Endothelial cell (in vitro differentiated cells): ENCODE measurements at regions not wholly inside any gene's neighbourhood (a gene's known extent, or its start where the extent isn't known, plus 50 kb on each side); places are given as distances from the start of the nearest gene placed in this dataset.

Experiments
- DNase-seq: peaks from one replicate; pipeline ENCODE4 v3.0.0; 2021; ENCODE audit warnings: low spot score
- H3K27ac Mint-ChIP-seq: one replicate; pipeline ENCODE4 v1.8.0; 2021; ENCODE audit warnings: mixed read lengths, inconsistent platforms; ENCODE audit not compliant: unreplicated experiment
- H3K27me3 Mint-ChIP-seq: one replicate; pipeline ENCODE4 v1.8.0; 2021; ENCODE audit warnings: mild to moderate bottlenecking, moderate library complexity, mixed read lengths, inconsistent platforms; ENCODE audit not compliant: unreplicated experiment
- H3K36me3 Mint-ChIP-seq: one replicate; pipeline ENCODE4 v1.8.0; 2021; ENCODE audit warnings: mild to moderate bottlenecking, low read depth, mixed read lengths, inconsistent platforms; ENCODE audit not compliant: unreplicated experiment
- H3K4me1 Mint-ChIP-seq: one replicate; pipeline ENCODE4 v1.8.0; 2021; ENCODE audit warnings: mild to moderate bottlenecking, mixed read lengths, inconsistent platforms; ENCODE audit not compliant: unreplicated experiment
- H3K4me3 Mint-ChIP-seq: one replicate; pipeline ENCODE4 v1.8.0; 2021; ENCODE audit warnings: mild to moderate bottlenecking, mixed read lengths, inconsistent platforms; ENCODE audit not compliant: unreplicated experiment
- H3K9me3 Mint-ChIP-seq: one replicate; pipeline ENCODE4 v1.8.0; 2021; ENCODE audit warnings: mixed read lengths, inconsistent platforms; ENCODE audit not compliant: unreplicated experiment
- CTCF ChIP-seq: fragments of 200-600 bp; sonication (generic); IDR thresholded peaks from one replicate; pipeline ENCODE4 v1.5.0; 2021; ENCODE audit warnings: antibody characterized with exemption; ENCODE audit not compliant: unreplicated experiment

GRCh38 chr16:59864981-59865666 is 1131.0 kb upstream of the GOT2 start:
- H3K36me3 Mint-ChIP-seq: no peaks in the 10 kb centered on the region
- DNase-seq: no peak
- no peak overlapping the region for H3K4me3 Mint-ChIP-seq

GRCh38 chr16:59859676-59860402 is 1125.7 kb upstream of the GOT2 start:
- Mint-ChIP-seq H3K4me1 (no peaks in the 10 kb centered on the region), H3K27ac (no peak overlapping the region), H3K4me3 (no peak overlapping the region), H3K36me3 (no peaks in the 10 kb centered on the region), H3K27me3 (no peaks in the 10 kb centered on the region), H3K9me3 (no peaks in the 10 kb centered on the region)
- DNase-seq: no peak
- TF ChIP-seq CTCF: no peak

More at GRCh38 chr16:59864981-59865666, 1131.0 kb upstream of the GOT2 start:
- no peaks in the 10 kb centered on the region for H3K9me3 Mint-ChIP-seq
- no peak for TF ChIP-seq CTCF
- H3K4me1 Mint-ChIP-seq: no peaks in the 10 kb centered on the region
- no peak overlapping the region for H3K27ac Mint-ChIP-seq
- no peaks in the 10 kb centered on the region for H3K27me3 Mint-ChIP-seq

- H3K27ac Mint-ChIP-seq: no peak overlapping the region
- TF ChIP-seq CTCF: no peak
- H3K27me3 Mint-ChIP-seq: peaks cover 2% of the 10 kb centered on the region
- H3K4me3 Mint-ChIP-seq: no peak overlapping the region
- DNase-seq: no peak
- no peaks in the 10 kb centered on the region for H3K9me3 Mint-ChIP-seq
- H3K4me1 Mint-ChIP-seq: no peaks in the 10 kb centered on the region
- no peaks in the 10 kb centered on the region for H3K36me3 Mint-ChIP-seq
These were observed 1120.8 kb upstream of the GOT2 start for GRCh38 chr16:59854846-59855439.

- no peak for DNase-seq
- Mint-ChIP-seq H3K27me3 (peaks cover 4% of the 10 kb centered on the region), H3K4me3 (no peak overlapping the region), H3K27ac (no peak overlapping the region), H3K9me3 (no peaks in the 10 kb centered on the region), H3K4me1 (no peaks in the 10 kb centered on the region), H3K36me3 (no peaks in the 10 kb centered on the region)
- no peak for TF ChIP-seq CTCF
These were observed 1115.6 kb upstream of the GOT2 start for GRCh38 chr16:59849716-59850115.

- Mint-ChIP-seq H3K4me1 (no peaks in the 10 kb centered on the region), H3K27me3 (peaks cover 2% of the 10 kb centered on the region), H3K4me3 (no peak overlapping the region), H3K9me3 (no peaks in the 10 kb centered on the region), H3K27ac (no peak overlapping the region), H3K36me3 (no peaks in the 10 kb centered on the region)
- no peak for DNase-seq
- TF ChIP-seq CTCF: no peak
These were observed 1114.2 kb upstream of the GOT2 start for GRCh38 chr16:59848296-59848695.
